Breast epithelium (tissue), 4 donors: ENCODE measurements at regions not wholly inside any gene's neighbourhood (a gene's known extent, or its start where the extent isn't known, plus 50 kb on each side); places are given as distances from the start of the nearest gene placed in this dataset.

Source experiments
- DNase-seq, 2 donors: peaks; one replicate each; pipeline ENCODE4 v3.0.0-alpha.2; 2019; ENCODE audit warnings: low spot score in 2 of 2
- H3K27ac ChIP-seq, 2 donors: fragments of 200-600 bp; sonication (generic) in 1 of 2; one replicate each; pipeline ENCODE4 v1.5.1; 2016 to 2019; ENCODE audit warnings: mild to moderate bottlenecking in 1 of 2
- H3K27me3 ChIP-seq, 2 donors: fragments of 200-600 bp; sonication (generic) in 1 of 2; one replicate each; pipeline versions ENCODE4 v1.5.1 to v1.6.0; 2017 to 2019; ENCODE audit warnings: control low read depth in 1 of 2, mild to moderate bottlenecking in 1 of 2
- H3K36me3 ChIP-seq: fragments of 200-600 bp; one replicate; pipeline ENCODE4 v1.5.1; 2019
- H3K4me1 ChIP-seq, 2 donors: fragments of 200-600 bp; sonication (generic); one replicate each; pipeline ENCODE4 v1.5.1; 2016 to 2019; ENCODE audit warnings: control low read depth in 1 of 2
- H3K4me3 ChIP-seq, 3 donors: fragments of 200-600 bp; sonication (generic); 1 replicate in 2 of 3; 2 replicates in 1 of 3; pipeline ENCODE4 v1.5.1; 2016 to 2019; ENCODE audit warnings: mild to moderate bottlenecking in 3 of 3, moderate library complexity in 2 of 3
- H3K9me3 ChIP-seq, 2 donors: fragments of 200-600 bp; sonication (generic) in 1 of 2; one replicate each; pipeline ENCODE4 v1.5.1; 2016 to 2019; ENCODE audit warnings: control low read depth in 1 of 2
- CTCF ChIP-seq, 3 donors: fragments of 450-650 bp; IDR thresholded peaks; one replicate each; pipeline ENCODE4 v1.5.1; 2016 to 2017; ENCODE audit warnings: antibody characterized with exemption in 3 of 3, mild to moderate bottlenecking in 3 of 3, moderate library complexity in 3 of 3
- POLR2A ChIP-seq: fragments of 450-650 bp; IDR thresholded peaks from one replicate; pipeline ENCODE4 v1.6.1; 2016; ENCODE audit warnings: antibody characterized with exemption, mild to moderate bottlenecking, moderate library complexity
- POLR2AphosphoS5 ChIP-seq, 3 donors: sonication (generic); formaldehyde crosslinking; IDR thresholded peaks; one replicate each; pipeline ENCODE4 v1.6.1; 2017; ENCODE audit warnings: antibody characterized with exemption in 3 of 3
- intact Hi-C: fragments of 100-400 bp; cut with DNase I; formaldehyde crosslinking; loops from one replicate; pipeline ENCODE4 v1.15.1; 2023; ENCODE audit warnings: low total_unique reads

GRCh38 chr1:55980582-55980981 is 598.8 kb downstream of the PLPP3 start:
- Histone ChIP-seq H3K36me3 (peaks cover 4% of the 10 kb centered on the region), H3K27ac (no peak overlapping the region), H3K4me3 (no peak overlapping the region), H3K4me1 (no peaks in the 10 kb centered on the region), H3K9me3 (peaks cover 0 to 5% of the 10 kb centered on the region in 2 donors), H3K27me3 (no peaks in the 10 kb centered on the region)
- DNase-seq = no peak
- TF ChIP-seq CTCF (IDR thresholded peaks at IDR 0.05) = no peak
- TF ChIP-seq POLR2AphosphoS5 (IDR thresholded peaks at IDR 0.05) = no peak
- TF ChIP-seq POLR2A = no peak
- intact Hi-C loops = no loop called here

GRCh38 chr1:55974714-55975441 is 604.5 kb downstream of the PLPP3 start:
- TF ChIP-seq POLR2A (no peak), POLR2AphosphoS5 (IDR thresholded peaks at IDR 0.05) (peak in 1 of 3 donors; percentile 66), CTCF (IDR thresholded peaks at IDR 0.05) (no peak)
- Histone ChIP-seq H3K4me3 (no peak overlapping the region), H3K27me3 (no peaks in the 10 kb centered on the region), H3K36me3 (peaks cover 4% of the 10 kb centered on the region), H3K27ac (peak overlapping the region; percentile 66 to 68), H3K9me3 (peaks cover 0 to 5% of the 10 kb centered on the region in 2 donors), H3K4me1 (no peaks in the 10 kb centered on the region)
- intact Hi-C loops = no loop called here
- no peak for DNase-seq

- no peaks in the 10 kb centered on the region for H3K9me3 ChIP-seq
- TF ChIP-seq POLR2A (no peak), POLR2AphosphoS5 (IDR thresholded peaks at IDR 0.05) (no peak), CTCF (IDR thresholded peaks at IDR 0.05) (no peak)
- no peaks in the 10 kb centered on the region for H3K4me1 ChIP-seq
- H3K27me3 ChIP-seq = no peaks in the 10 kb centered on the region
- no peak overlapping the region for H3K27ac ChIP-seq
- intact Hi-C loops = no loop called here
- H3K36me3 ChIP-seq = no peaks in the 10 kb centered on the region
- DNase-seq = no peak
- H3K4me3 ChIP-seq = no peak overlapping the region
Measured at GRCh38 chr1:55970526-55971110, 608.7 kb downstream of the PLPP3 start.

- Histone ChIP-seq H3K4me3 (no peak overlapping the region), H3K27me3 (no peaks in the 10 kb centered on the region), H3K4me1 (no peaks in the 10 kb centered on the region), H3K27ac (no peak overlapping the region), H3K9me3 (no peaks in the 10 kb centered on the region), H3K36me3 (no peaks in the 10 kb centered on the region)
- TF ChIP-seq CTCF (IDR thresholded peaks at IDR 0.05) = no peak
- no peak for TF ChIP-seq POLR2AphosphoS5 (IDR thresholded peaks at IDR 0.05)
- no peak for TF ChIP-seq POLR2A
- DNase-seq = no peak
- intact Hi-C loops = no loop called here
Measured at GRCh38 chr1:55969322-55969721, 610.0 kb downstream of the PLPP3 start.

GRCh38 chr1:55968661-55969060 is 610.7 kb downstream of the PLPP3 start:
- TF ChIP-seq POLR2AphosphoS5 (IDR thresholded peaks at IDR 0.05) = no peak
- TF ChIP-seq CTCF (IDR thresholded peaks at IDR 0.05) = no peak
- no peak for TF ChIP-seq POLR2A
- H3K36me3 ChIP-seq = no peaks in the 10 kb centered on the region
- no peak overlapping the region for H3K27ac ChIP-seq
- H3K9me3 ChIP-seq = no peaks in the 10 kb centered on the region
- intact Hi-C loops = no loop called here
- no peak overlapping the region for H3K4me3 ChIP-seq
- H3K4me1 ChIP-seq = no peaks in the 10 kb centered on the region
- no peaks in the 10 kb centered on the region for H3K27me3 ChIP-seq
- DNase-seq = no peak
